Immature natural killer cell (primary cell): ENCODE measurements at regions not wholly inside any gene's neighbourhood (a gene's known extent, or its start where the extent isn't known, plus 50 kb on each side); places are given as distances from the start of the nearest gene placed in this dataset.

Experiments used
- DNase-seq, 3 donors: peaks; one replicate each; pipeline ENCODE4 v3.0.0; 2022; ENCODE audit warnings: mixed read lengths in 1 of 3
- H3K27ac Mint-ChIP-seq, 6 donors: one replicate each; pipeline ENCODE4 v1.8.0; 2020; ENCODE audit warnings: mixed read lengths in 6 of 6, mild to moderate bottlenecking in 5 of 6, inconsistent platforms in 4 of 6, moderate library complexity in 3 of 6
- H3K27me3 Mint-ChIP-seq, 3 donors: one replicate each; pipeline ENCODE4 v1.8.0; 2020 to 2021; ENCODE audit warnings: low read depth in 3 of 3, mild to moderate bottlenecking in 3 of 3, mixed read lengths in 3 of 3, moderate library complexity in 3 of 3, inconsistent platforms in 1 of 3
- H3K36me3 Mint-ChIP-seq, 3 donors: one replicate each; pipeline ENCODE4 v1.8.0; 2020; ENCODE audit warnings: mixed read lengths in 3 of 3, inconsistent platforms in 2 of 3, mild to moderate bottlenecking in 2 of 3
- H3K4me1 Mint-ChIP-seq, 2 donors: one replicate each; pipeline ENCODE4 v1.8.0; 2020; ENCODE audit warnings: inconsistent platforms in 2 of 2, mild to moderate bottlenecking in 2 of 2, mixed read lengths in 2 of 2, moderate library complexity in 1 of 2
- H3K4me3 Mint-ChIP-seq, 5 donors: one replicate each; pipeline ENCODE4 v1.8.0; 2020; ENCODE audit warnings: mild to moderate bottlenecking in 5 of 5, mixed read lengths in 5 of 5, inconsistent platforms in 3 of 5, moderate library complexity in 3 of 5
- H3K9me3 Mint-ChIP-seq, 6 donors: one replicate each; pipeline ENCODE4 v1.8.0; 2020; ENCODE audit warnings: mild to moderate bottlenecking in 6 of 6, mixed read lengths in 6 of 6, inconsistent platforms in 4 of 6, moderate library complexity in 3 of 6

DNA sequence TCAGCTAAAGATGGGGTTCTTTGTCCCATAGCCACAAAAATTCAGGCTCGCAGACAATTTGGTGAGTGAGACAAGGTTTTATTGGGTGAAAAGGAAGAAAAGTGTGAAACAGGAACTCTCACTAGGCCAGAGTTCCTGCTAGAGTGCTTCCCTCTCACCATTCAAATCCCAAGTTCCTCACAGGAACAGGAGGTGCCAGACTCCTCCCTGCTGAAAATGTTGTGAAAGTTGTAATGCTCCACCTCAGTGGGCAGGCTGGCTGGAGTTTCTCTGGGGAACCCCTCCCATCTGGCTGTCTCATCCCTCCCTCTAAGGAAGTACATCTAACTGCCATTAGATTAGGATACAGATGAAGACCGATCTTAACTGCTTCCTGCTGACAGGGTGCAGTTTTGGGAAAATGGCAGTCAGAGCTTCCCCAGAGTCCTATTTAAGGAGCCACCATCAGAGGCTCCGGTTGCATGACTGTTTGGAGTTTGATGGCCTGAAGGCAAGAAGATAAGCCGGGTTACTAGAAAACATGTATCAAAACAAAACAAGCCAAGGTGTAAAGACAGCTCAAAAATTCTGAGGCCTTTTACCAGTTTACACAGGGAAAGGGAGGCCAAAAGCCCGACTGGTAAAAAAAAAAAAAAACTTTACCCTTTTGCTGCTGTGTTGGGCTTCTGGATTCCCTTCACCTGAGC, 127.6 kb downstream of the FSCB start:
- Mint-ChIP-seq H3K27me3 (peaks cover 0 to 3% (median 2%) of the 10 kb centered on the region in 3 donors), H3K4me1 (no peaks in the 10 kb centered on the region)

GRCh38 chr14:44374906-44375305, 132.2 kb downstream of the FSCB start:
- peaks cover 0 to 2% (median 0%) of the 10 kb centered on the region in 3 donors for H3K27me3 Mint-ChIP-seq
- H3K4me3 Mint-ChIP-seq, result no peak overlapping the region

More for the DNA sequence above, 127.6 kb downstream of the FSCB start:
- no peak overlapping the region for H3K4me3 Mint-ChIP-seq
- no peaks in the 10 kb centered on the region for H3K36me3 Mint-ChIP-seq
- H3K9me3 Mint-ChIP-seq, result peaks cover 9 to 66% (median 34%) of the 10 kb centered on the region in 6 donors
- DNase-seq, result no peak
- H3K27ac Mint-ChIP-seq, result no peak overlapping the region

GRCh38 chr14:44372807-44373489, 134.1 kb downstream of the FSCB start:
- H3K36me3 Mint-ChIP-seq, result no peaks in the 10 kb centered on the region
- H3K9me3 Mint-ChIP-seq, result peaks cover 6 to 62% (median 27%) of the 10 kb centered on the region in 6 donors
- no peak overlapping the region for H3K27ac Mint-ChIP-seq
- no peak overlapping the region for H3K4me3 Mint-ChIP-seq
- no peak for DNase-seq
- H3K4me1 Mint-ChIP-seq, result no peaks in the 10 kb centered on the region
- no peaks in the 10 kb centered on the region for H3K27me3 Mint-ChIP-seq

More at GRCh38 chr14:44374906-44375305, 132.2 kb downstream of the FSCB start:
- Mint-ChIP-seq H3K27ac (no peak overlapping the region), H3K4me1 (no peaks in the 10 kb centered on the region), H3K36me3 (no peaks in the 10 kb centered on the region), H3K9me3 (peaks cover 7 to 63% (median 32%) of the 10 kb centered on the region in 6 donors)
- DNase-seq, result no peak

DNA sequence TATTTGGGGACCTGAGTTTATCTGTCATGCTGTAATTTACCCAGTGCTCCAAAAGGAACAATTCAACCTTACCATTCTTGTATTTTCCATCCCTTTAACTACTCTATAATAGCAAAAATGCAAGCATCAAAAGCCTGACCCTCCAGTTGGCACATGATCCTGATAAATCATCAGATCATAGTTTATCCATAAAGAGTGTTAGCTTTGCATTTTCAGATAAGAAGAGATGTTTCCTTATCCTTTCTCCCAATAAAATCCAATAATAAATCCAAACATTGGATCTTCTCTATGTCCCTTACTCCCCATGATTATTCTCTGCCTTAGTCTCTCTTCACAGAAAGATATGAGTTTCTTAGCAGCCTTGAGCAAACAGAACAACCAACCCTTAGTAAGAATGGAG, 134.9 kb downstream of the FSCB start:
- Mint-ChIP-seq H3K4me1 (no peaks in the 10 kb centered on the region), H3K27ac (no peak overlapping the region), H3K36me3 (no peaks in the 10 kb centered on the region), H3K27me3 (no peaks in the 10 kb centered on the region), H3K9me3 (peaks cover 7 to 61% (median 27%) of the 10 kb centered on the region in 6 donors), H3K4me3 (no peak overlapping the region)
- no peak for DNase-seq

DNA sequence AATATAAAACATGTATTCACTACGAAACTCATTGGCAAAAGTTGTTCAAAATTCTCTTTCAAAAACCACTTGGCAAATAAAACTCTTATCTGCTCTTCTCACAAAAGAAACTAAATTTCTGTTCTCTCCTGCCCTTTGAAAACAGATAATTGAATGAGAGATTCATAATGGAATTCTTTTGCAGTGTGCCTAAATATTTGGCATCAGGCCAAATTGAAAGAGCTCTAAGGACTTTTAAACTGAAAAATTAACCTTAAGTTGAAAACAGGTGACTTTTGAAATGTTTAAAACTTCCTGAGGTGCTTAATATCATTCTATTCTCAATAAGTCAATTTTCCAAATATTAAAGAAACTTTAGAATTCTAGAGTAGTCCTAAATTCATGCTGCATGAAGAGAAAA, 136.4 kb downstream of the FSCB start:
- peaks cover 5 to 56% (median 23%) of the 10 kb centered on the region in 6 donors for H3K9me3 Mint-ChIP-seq
- H3K4me3 Mint-ChIP-seq, result no peak overlapping the region
- no peaks in the 10 kb centered on the region for H3K36me3 Mint-ChIP-seq
- no peaks in the 10 kb centered on the region for H3K27me3 Mint-ChIP-seq
- H3K4me1 Mint-ChIP-seq, result no peaks in the 10 kb centered on the region
- no peak for DNase-seq
- no peak overlapping the region for H3K27ac Mint-ChIP-seq

DNA sequence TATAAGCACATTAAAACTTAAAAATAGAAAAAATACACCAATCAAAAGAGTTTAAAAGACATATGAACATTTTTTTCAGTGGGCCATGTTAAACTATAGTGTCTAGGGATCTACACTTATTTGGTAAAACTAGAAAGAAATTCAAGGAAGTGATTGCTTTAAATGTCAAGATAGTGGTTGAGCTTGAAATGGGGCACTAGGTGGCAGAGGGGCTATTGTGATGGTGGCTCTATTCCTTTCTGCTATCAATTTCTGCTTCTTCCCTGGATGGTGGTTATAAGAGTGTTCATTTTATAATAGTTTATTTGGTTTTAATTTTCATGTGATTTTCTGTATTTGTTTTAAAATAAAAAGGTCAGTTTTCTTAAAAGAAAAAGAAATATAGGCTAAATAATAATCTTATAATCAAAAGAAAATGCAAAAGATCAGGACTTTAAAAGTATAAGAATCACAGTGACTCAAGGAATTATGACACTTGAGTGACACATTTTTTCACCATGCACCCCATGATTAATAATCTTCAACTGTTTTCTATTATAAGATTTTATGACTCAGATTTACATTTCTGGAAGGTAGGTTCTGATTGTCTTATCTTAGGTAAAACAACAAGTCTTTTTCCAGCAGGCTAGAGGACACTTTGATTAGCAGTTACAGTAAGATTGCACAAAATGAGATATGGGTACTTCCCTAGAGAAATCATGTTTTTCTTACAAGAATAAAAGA, 137.5 kb downstream of the FSCB start:
- Mint-ChIP-seq H3K27me3 (peaks cover 0 to 1% (median 0%) of the 10 kb centered on the region in 3 donors), H3K27ac (no peak overlapping the region), H3K4me3 (no peak overlapping the region), H3K36me3 (no peaks in the 10 kb centered on the region), H3K4me1 (no peaks in the 10 kb centered on the region), H3K9me3 (peaks cover 7 to 54% (median 22%) of the 10 kb centered on the region in 6 donors)
- DNase-seq, result no peak

- no peaks in the 10 kb centered on the region for H3K36me3 Mint-ChIP-seq
- H3K4me3 Mint-ChIP-seq, result no peak overlapping the region
- no peak overlapping the region for H3K27ac Mint-ChIP-seq
- peaks cover 11 to 50% (median 17%) of the 10 kb centered on the region in 6 donors for H3K9me3 Mint-ChIP-seq
- no peak for DNase-seq
- H3K4me1 Mint-ChIP-seq, result no peaks in the 10 kb centered on the region
- H3K27me3 Mint-ChIP-seq, result peaks cover 0 to 1% (median 0%) of the 10 kb centered on the region in 3 donors
Measured at GRCh38 chr14:44361083-44361482, 146.0 kb downstream of the FSCB start.

GRCh38 chr14:44353805-44354204, 153.3 kb downstream of the FSCB start:
- H3K27me3 Mint-ChIP-seq, result peaks cover 0 to under 1% (median 0%) of the 10 kb centered on the region in 3 donors
- H3K4me3 Mint-ChIP-seq, result no peak overlapping the region
- H3K36me3 Mint-ChIP-seq, result no peaks in the 10 kb centered on the region
- no peaks in the 10 kb centered on the region for H3K4me1 Mint-ChIP-seq
- DNase-seq, result no peak
- H3K9me3 Mint-ChIP-seq, result peaks cover 4 to 41% (median 23%) of the 10 kb centered on the region in 6 donors
- H3K27ac Mint-ChIP-seq, result no peak overlapping the region

- no peak for DNase-seq
- H3K4me3 Mint-ChIP-seq, result no peak overlapping the region
- peaks cover 5 to 50% (median 30%) of the 10 kb centered on the region in 6 donors for H3K9me3 Mint-ChIP-seq
- peaks cover 0 to 2% (median 0%) of the 10 kb centered on the region in 3 donors for H3K27me3 Mint-ChIP-seq
- H3K27ac Mint-ChIP-seq, result no peak overlapping the region
- no peaks in the 10 kb centered on the region for H3K36me3 Mint-ChIP-seq
- no peaks in the 10 kb centered on the region for H3K4me1 Mint-ChIP-seq
Measured at GRCh38 chr14:44352201-44352600, 154.9 kb downstream of the FSCB start.

GRCh38 chr14:44347316-44347715, 159.8 kb downstream of the FSCB start:
- Mint-ChIP-seq H3K27me3 (peaks cover 0 to 2% (median 0%) of the 10 kb centered on the region in 3 donors), H3K9me3 (peaks cover 14 to 48% (median 27%) of the 10 kb centered on the region in 6 donors), H3K27ac (no peak overlapping the region), H3K4me1 (no peaks in the 10 kb centered on the region), H3K4me3 (no peak overlapping the region), H3K36me3 (no peaks in the 10 kb centered on the region)
- no peak for DNase-seq

DNA sequence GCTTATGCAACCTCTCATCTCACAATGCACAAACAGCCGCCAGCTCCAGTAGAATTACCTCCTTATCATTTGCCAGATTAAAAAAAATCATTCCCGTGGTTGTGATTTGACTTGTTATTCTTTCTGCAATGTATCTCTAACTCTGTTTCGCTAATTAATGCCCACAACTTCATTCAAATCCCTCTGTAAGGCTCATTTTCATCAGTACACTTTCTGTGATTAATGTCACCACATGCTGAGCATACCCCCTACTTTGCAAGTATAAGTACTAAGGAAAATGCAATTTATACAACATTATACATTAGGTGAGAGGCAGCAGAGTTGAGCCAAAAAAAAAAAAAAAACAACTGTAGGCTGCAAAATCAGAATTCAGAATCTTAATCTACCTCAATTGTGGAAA, 166.0 kb downstream of the FSCB start:
- H3K9me3 Mint-ChIP-seq, result peaks cover 5 to 36% (median 8%) of the 10 kb centered on the region in 6 donors
- no peak for DNase-seq
- no peaks in the 10 kb centered on the region for H3K36me3 Mint-ChIP-seq
- H3K4me3 Mint-ChIP-seq, result no peak overlapping the region
- H3K27me3 Mint-ChIP-seq, result no peaks in the 10 kb centered on the region
- H3K4me1 Mint-ChIP-seq, result no peaks in the 10 kb centered on the region
- H3K27ac Mint-ChIP-seq, result no peak overlapping the region

GRCh38 chr14:44339862-44340261, 167.2 kb downstream of the FSCB start:
- no peak overlapping the region for H3K27ac Mint-ChIP-seq
- no peaks in the 10 kb centered on the region for H3K36me3 Mint-ChIP-seq
- peaks cover 5 to 31% (median 12%) of the 10 kb centered on the region in 6 donors for H3K9me3 Mint-ChIP-seq
- no peaks in the 10 kb centered on the region for H3K27me3 Mint-ChIP-seq
- no peaks in the 10 kb centered on the region for H3K4me1 Mint-ChIP-seq
- DNase-seq, result no peak
- H3K4me3 Mint-ChIP-seq, result no peak overlapping the region

- H3K27ac Mint-ChIP-seq, result no peak overlapping the region
- no peak overlapping the region for H3K4me3 Mint-ChIP-seq
- H3K9me3 Mint-ChIP-seq, result peaks cover 5 to 30% (median 12%) of the 10 kb centered on the region in 6 donors
- H3K4me1 Mint-ChIP-seq, result no peaks in the 10 kb centered on the region
- H3K36me3 Mint-ChIP-seq, result no peaks in the 10 kb centered on the region
- no peak for DNase-seq
- no peaks in the 10 kb centered on the region for H3K27me3 Mint-ChIP-seq
Measured at GRCh38 chr14:44339231-44339630, 167.9 kb downstream of the FSCB start.

GRCh38 chr14:44317441-44317746, 189.7 kb downstream of the FSCB start:
- H3K27ac Mint-ChIP-seq, result no peak overlapping the region
- peaks cover 8 to 48% (median 22%) of the 10 kb centered on the region in 6 donors for H3K9me3 Mint-ChIP-seq
- no peak overlapping the region for H3K4me3 Mint-ChIP-seq
- peaks cover 0 to 4% (median 0%) of the 10 kb centered on the region in 3 donors for H3K36me3 Mint-ChIP-seq
- no peaks in the 10 kb centered on the region for H3K27me3 Mint-ChIP-seq
- H3K4me1 Mint-ChIP-seq, result no peaks in the 10 kb centered on the region
- DNase-seq, result no peak
